Gastroesophageal sphincter (tissue), 4 donors: ENCODE measurements at regions not wholly inside any gene's neighbourhood (a gene's known extent, or its start where the extent isn't known, plus 50 kb on each side); places are given as distances from the start of the nearest gene placed in this dataset.

Experiments used
- ATAC-seq: fragments of 150-250 bp; one replicate; pipeline ENCODE4 v1.9.1; 2016; ENCODE audit warnings: mild to moderate bottlenecking, moderate library complexity
- H3K27ac ChIP-seq, 4 donors: fragments of 200-600 bp; sonication (generic) in 3 of 4; 1 replicate in 3 of 4; 2 replicates in 1 of 4; pipeline ENCODE4 v1.5.1; 2016 to 2019
- H3K27me3 ChIP-seq: fragments of 200-600 bp; sonication (generic); one replicate; pipeline ENCODE4 v1.5.1; 2019
- H3K36me3 ChIP-seq, 2 donors: fragments of 200-600 bp; sonication (generic); one replicate each; pipeline ENCODE4 v1.5.1; 2019; ENCODE audit warnings: control low read depth in 1 of 2
- H3K4me1 ChIP-seq, 3 donors: fragments of 200-600 bp; sonication (generic); 1 replicate in 2 of 3; 2 replicates in 1 of 3; pipeline ENCODE4 v1.5.1; 2016 to 2019; ENCODE audit warnings: control low read depth in 2 of 3
- H3K4me3 ChIP-seq, 2 donors: fragments of 200-600 bp; sonication (generic); one replicate each; pipeline ENCODE4 v1.5.1; 2019; ENCODE audit warnings: mild to moderate bottlenecking in 1 of 2, moderate library complexity in 1 of 2
- H3K9me3 ChIP-seq, 3 donors: fragments of 200-600 bp; sonication (generic); one replicate each; pipeline ENCODE4 v1.5.1; 2017 to 2019; ENCODE audit warnings: control low read depth in 2 of 3
- CTCF ChIP-seq, 4 experiments: fragments of 200-600 bp in 2 of 4; fragments of 450-650 bp in 2 of 4; sonication (generic) in 1 of 4; IDR thresholded peaks; one replicate each; pipeline ENCODE4 v1.5.1; 2017 to 2019; ENCODE audit warnings: antibody characterized with exemption in 4 of 4, mild to moderate bottlenecking in 2 of 4, moderate library complexity in 2 of 4
- EP300 ChIP-seq: sonication (generic); formaldehyde crosslinking; IDR thresholded peaks from one replicate; pipeline ENCODE4 v1.6.1; 2017; ENCODE audit warnings: antibody characterized with exemption, mild to moderate bottlenecking
- POLR2A ChIP-seq, 2 donors: fragments of 450-650 bp; IDR thresholded peaks; one replicate each; pipeline ENCODE4 v1.6.1; 2017; ENCODE audit warnings: antibody characterized with exemption in 2 of 2, mild to moderate bottlenecking in 2 of 2, moderate library complexity in 1 of 2
- POLR2AphosphoS5 ChIP-seq: sonication (generic); formaldehyde crosslinking; IDR thresholded peaks from one replicate; pipeline ENCODE4 v1.6.1; 2017; ENCODE audit warnings: antibody characterized with exemption
- WGBS, 2 donors: methylation state at CpG; one replicate each; pipeline ENCODE4 v1.1.5; 2018; ENCODE audit warnings: low coverage in 1 of 2; 5-methylcytosine and 5-hydroxymethylcytosine counted together

- TF ChIP-seq CTCF (IDR thresholded peaks at IDR 0.05) = no peak
- TF ChIP-seq POLR2AphosphoS5 = no peak
- TF ChIP-seq EP300 = no peak
- TF ChIP-seq POLR2A (IDR thresholded peaks at IDR 0.05) = no peak
- WGBS, 2 donors = 66 to 81% methylated on average over 6 of the region's 6 CpGs
- Histone ChIP-seq H3K4me1 (no peaks in the 10 kb centered on the region), H3K36me3 (no peaks in the 10 kb centered on the region), H3K9me3 (no peaks in the 10 kb centered on the region), H3K27ac (no peak overlapping the region), H3K27me3 (no peaks in the 10 kb centered on the region), H3K4me3 (no peak overlapping the region)
- no peak for ATAC-seq
Measured at GRCh38 chr7:46317256-46317655, 396.2 kb upstream of the IGFBP3 start.

GRCh38 chr7:46315891-46316290 lies 394.8 kb upstream of the IGFBP3 start:
- no peak overlapping the region for H3K4me3 ChIP-seq
- H3K36me3 ChIP-seq = no peaks in the 10 kb centered on the region
- H3K27me3 ChIP-seq = no peaks in the 10 kb centered on the region
- no peaks in the 10 kb centered on the region for H3K9me3 ChIP-seq
- no peak for ATAC-seq
- TF ChIP-seq CTCF (IDR thresholded peaks at IDR 0.05) (no peak), POLR2A (IDR thresholded peaks at IDR 0.05) (no peak), EP300 (no peak), POLR2AphosphoS5 (no peak)
- H3K27ac ChIP-seq = no peak overlapping the region
- 79 to 81% methylated on average over 5 of the region's 5 CpGs for WGBS, 2 donors
- H3K4me1 ChIP-seq = no peaks in the 10 kb centered on the region

- H3K4me1 ChIP-seq = no peaks in the 10 kb centered on the region
- 66 to 86% methylated on average over 1 of the region's 1 CpG for WGBS, 2 donors
- no peak overlapping the region for H3K4me3 ChIP-seq
- H3K27ac ChIP-seq = no peak overlapping the region
- peaks cover 0 to 13% (median 0%) of the 10 kb centered on the region in 3 donors for H3K9me3 ChIP-seq
- TF ChIP-seq CTCF (IDR thresholded peaks at IDR 0.05) (no peak), POLR2A (IDR thresholded peaks at IDR 0.05) (no peak), EP300 (no peak), POLR2AphosphoS5 (no peak)
- H3K36me3 ChIP-seq = no peaks in the 10 kb centered on the region
- H3K27me3 ChIP-seq = no peaks in the 10 kb centered on the region
- ATAC-seq = no peak
Measured at GRCh38 chr7:46301677-46302076, 380.6 kb upstream of the IGFBP3 start.

- Histone ChIP-seq H3K9me3 (peaks cover 0 to 13% (median 0%) of the 10 kb centered on the region in 3 donors), H3K4me1 (no peaks in the 10 kb centered on the region), H3K4me3 (no peak overlapping the region), H3K27me3 (no peaks in the 10 kb centered on the region), H3K36me3 (no peaks in the 10 kb centered on the region), H3K27ac (no peak overlapping the region)
- WGBS, 2 donors = 95 to 100% methylated on average over 2 of the region's 2 CpGs
- no peak for TF ChIP-seq POLR2A (IDR thresholded peaks at IDR 0.05)
- no peak for TF ChIP-seq CTCF (IDR thresholded peaks at IDR 0.05)
- TF ChIP-seq POLR2AphosphoS5 = no peak
- no peak for TF ChIP-seq EP300
- no peak for ATAC-seq
Measured at GRCh38 chr7:46297515-46297914, 376.4 kb upstream of the IGFBP3 start.

GRCh38 chr7:46296526-46296925 lies 375.5 kb upstream of the IGFBP3 start:
- no peak for ATAC-seq
- WGBS, 2 donors = 33 to 78% methylated on average over 1 of the region's 1 CpG
- H3K9me3 ChIP-seq = peaks cover 0 to 13% (median 0%) of the 10 kb centered on the region in 3 donors
- TF ChIP-seq POLR2A (IDR thresholded peaks at IDR 0.05) (no peak), EP300 (no peak), POLR2AphosphoS5 (no peak), CTCF (IDR thresholded peaks at IDR 0.05) (no peak)
- no peaks in the 10 kb centered on the region for H3K4me1 ChIP-seq
- H3K27me3 ChIP-seq = no peaks in the 10 kb centered on the region
- H3K4me3 ChIP-seq = no peak overlapping the region
- no peak overlapping the region for H3K27ac ChIP-seq
- H3K36me3 ChIP-seq = no peaks in the 10 kb centered on the region
